IPS-NIHi11 (cell line): ENCODE measurements at regions not wholly inside any gene's neighbourhood (a gene's known extent, or its start where the extent isn't known, plus 50 kb on each side); places are given as distances from the start of the nearest gene placed in this dataset.
"Not testable (repeated sequence)": the region's sequence is repeated elsewhere in the genome, so short reads cannot be mapped to it uniquely, and the experiment has no call there.

Experiments used
- DNase-seq: peaks from one replicate; pipeline ENCODE4 v3.0.0; 2012; ENCODE audit warnings: mixed read lengths, low spot score

DNA sequence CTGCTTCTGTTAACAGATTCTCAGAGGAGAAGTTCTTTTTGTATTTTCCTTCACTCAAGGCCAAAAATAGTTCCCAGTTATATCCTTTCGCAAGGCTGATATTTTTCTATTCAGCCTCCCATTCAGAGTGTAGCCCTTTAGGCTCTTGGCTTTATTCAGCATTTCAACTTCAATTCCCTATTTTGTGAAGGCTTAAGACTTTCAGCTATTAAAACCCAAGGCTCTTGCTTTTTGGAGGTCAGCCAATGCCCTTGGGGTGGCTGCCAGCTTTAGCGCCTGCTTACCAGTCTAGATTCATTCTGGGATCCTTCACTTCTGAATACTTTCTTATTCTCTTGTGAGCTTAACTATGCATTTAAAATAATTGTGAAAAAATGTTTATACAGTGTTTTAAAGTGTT is 57.3 kb upstream of the ADGRA3 start:
- DNase-seq: no peak

DNA sequence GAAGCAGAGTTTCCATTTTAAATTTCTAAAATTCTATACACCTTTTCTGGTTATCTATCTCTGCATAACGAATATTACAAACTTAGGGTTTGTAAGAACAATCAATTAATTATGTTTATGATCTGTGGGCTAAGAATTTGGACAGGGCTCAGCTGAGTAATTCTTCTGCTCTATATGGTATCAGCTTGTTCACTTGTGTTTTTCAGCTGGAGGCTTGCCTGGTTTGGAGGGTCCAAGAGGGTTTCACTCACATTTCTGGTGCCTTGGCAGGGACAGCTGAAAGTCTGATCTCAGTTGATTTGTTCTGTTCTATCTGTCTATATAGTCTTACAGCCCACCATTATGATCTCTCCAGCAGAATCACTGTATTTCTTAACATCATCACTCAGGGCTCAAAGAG is 57.8 kb upstream of the ADGRA3 start:
- DNase-seq: no peak

DNA sequence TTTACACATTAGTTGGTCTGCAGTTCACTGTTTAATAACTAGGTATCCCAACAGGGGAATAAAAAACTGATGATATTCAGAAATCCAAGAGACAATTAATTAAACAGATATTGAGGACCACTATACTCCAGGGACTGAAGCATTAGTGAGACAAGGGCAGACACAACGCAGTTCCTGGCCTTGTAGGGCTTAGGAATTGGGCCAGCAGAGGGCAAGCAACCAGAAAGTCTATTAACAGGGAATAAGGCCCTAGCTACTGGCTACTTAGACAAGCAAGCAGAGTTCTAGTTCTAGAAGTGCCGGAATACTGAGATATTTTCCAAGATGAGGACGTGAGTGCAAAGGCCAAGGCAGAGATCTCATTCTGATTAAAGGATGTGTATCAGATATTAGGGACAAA is 58.6 kb upstream of the ADGRA3 start:
- DNase-seq: no peak

- no peak for DNase-seq
Observed at GRCh38 chr4:22574880-22575279, 59.0 kb upstream of the ADGRA3 start.

DNA sequence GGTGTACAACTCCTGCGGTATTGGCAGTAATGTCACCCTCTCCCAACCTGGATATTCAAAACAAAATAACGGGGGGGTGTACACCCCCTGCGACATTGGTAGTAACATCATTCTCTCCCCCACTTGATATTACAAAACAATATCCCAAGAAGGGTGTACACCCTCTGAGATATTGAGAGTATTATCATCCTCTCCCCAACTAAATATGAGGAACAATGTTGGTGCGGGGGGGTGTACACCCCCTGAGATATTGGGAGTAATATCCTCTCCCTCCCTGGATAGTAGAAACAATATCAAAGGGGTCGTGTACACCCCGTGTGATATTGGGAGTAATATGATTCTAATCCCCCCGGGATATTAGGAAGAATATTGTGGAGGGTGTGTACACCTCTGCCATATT is 71.4 kb upstream of the ADGRA3 start:
- DNase-seq: no peak

- DNase-seq: no peak
Observed at GRCh38 chr4:22593933-22594332, 78.1 kb upstream of the ADGRA3 start.

- DNase-seq: no peak
Observed at GRCh38 chr4:22595684-22596083, 79.8 kb upstream of the ADGRA3 start.

DNA sequence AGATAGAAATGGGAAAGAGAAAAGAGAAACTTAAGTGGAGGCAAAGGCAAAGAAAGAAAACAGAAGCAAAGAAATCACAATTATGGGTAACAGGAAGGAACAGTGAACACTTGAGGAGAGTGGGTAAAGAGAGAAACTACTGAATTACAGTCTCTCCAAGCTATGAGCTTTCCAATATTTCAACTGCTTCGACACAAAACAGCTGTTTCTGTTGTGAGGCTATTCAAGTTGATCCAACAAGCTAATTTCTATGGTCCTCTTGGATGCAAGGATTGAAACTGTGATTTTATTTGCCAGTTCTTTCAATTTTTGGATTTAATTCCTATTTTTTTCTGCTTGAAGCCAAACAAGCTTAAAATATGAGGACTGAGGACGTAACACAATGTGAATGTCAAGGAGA is 80.5 kb upstream of the ADGRA3 start:
- DNase-seq: no peak

DNA sequence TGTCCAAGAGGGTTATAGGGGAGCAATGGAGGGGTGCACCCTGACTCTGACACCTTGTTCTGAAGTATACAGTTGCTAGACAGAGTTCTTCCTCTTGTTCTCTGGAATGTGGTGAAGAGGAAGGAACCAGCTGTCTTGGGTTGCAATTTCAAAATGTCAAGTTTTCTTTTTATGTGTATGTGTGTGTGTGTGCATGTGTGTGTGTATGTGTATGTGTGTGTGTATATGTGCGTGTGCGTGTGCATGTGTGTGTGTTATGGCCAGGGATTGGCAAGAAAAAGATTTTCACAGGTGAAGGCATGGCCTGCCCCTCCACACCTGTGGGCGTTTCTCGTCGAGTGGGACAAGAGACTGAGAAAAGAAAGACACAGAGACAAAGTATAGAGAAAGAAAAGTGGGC is 81.6 kb upstream of the ADGRA3 start:
- DNase-seq: no peak

DNA sequence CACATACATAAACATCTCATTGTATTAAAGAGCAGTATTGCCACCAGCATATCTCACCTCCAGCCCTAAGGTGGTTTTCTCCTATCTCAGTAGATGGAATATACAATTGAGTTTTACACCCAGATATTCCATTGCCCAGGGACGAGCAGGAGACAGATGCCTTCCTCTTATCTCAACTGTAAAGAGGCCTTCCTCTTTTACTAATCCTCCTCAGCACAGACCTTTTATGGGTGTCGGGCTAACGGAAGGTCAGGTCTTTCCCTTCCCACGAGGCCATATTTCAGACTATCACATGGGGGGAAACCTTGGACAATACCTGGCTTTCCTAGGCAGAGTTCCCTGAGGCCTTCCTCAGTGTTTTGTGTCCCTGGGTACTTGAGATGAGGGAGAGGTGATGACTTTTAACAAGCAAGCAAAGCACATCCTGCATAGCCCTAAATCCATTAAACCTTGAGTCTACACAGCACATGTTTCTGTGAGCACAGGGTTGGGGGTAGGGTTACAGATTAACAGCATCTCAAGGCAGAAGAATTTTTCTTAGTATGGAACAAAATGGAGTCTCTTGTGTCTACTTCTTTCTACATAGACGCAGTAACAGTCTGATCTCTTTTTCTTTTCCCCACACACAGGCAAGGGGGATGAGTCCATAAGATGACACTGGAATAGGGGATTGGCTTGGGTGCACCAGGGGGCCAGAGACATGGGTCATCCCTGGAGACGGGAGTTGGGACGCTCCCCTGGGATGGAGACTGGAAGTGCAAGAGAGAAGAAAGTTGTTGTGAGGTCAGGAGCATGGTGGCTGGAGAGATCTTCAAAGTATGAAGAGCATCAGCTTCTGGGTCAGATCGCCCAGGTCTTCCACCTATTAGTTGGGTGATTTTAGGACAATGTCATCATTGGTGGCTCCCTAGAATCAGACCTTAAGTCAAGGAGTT is 82.5 kb upstream of the ADGRA3 start:
- DNase-seq: not testable (repeated sequence)

DNA sequence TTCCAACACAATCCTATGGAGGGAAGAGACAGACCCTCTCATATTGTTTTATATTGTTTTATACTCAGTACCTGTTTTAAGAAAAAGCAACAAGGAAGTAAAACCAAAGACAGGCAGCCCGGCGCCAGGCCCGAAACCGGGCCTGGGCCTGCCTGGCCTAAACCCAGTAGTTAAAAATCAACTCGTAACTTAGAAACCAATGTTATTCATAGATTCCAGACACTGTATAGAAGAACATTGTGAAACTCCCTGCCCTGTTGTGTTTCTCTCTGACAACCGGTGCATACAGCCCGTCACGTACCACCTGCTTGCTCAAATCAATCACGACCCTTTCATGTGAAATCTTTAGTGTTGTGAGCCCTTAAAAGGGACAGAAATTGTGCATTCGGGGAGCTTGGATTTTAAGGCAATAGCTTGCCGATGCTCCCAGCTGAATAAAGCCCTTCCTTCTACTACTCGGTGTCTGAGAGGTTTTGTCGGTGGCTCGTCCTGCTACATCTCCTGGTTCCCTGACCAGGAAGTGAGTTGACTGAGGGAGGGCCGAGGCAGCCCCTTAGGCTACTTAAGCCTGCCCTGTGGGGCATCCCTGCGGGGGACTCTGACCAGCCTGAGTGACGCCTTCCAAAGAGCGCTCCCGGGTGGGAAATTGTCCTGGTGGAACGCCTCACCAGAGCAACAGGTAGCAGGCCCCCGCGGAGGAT is 83.5 kb upstream of the ADGRA3 start:
- not testable (repeated sequence) for DNase-seq

GRCh38 chr4:22599929-22600432 is 84.1 kb upstream of the ADGRA3 start:
- DNase-seq: not testable (repeated sequence)

GRCh38 chr4:22601638-22602037 is 85.8 kb upstream of the ADGRA3 start:
- not testable (repeated sequence) for DNase-seq

DNA sequence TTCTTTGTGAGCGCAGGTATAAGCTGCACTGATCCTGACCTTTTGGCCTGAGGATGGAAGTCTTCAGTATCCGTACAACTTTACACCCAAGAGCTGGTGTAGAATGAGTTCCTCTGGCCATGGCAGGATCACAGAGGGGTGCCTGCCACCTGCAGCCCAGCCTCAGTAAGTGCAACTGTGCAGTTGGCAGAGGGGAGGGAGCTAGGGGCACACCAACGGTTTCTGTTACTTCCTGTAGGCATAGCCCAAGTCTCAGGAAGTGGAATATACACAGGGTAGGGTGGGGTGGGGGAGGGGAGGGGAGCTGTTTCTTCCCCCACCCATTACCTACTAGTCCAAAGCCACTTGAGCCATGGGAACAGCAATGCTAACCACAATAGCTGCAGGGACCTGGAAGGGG is 85.4 kb upstream of the GBA3 start:
- DNase-seq: peak; percentile 47

- DNase-seq: not testable (repeated sequence)
Observed at GRCh38 chr4:22609951-22610525, 82.7 kb upstream of the GBA3 start.

- no peak for DNase-seq
Observed at GRCh38 chr4:22614114-22614513, 78.6 kb upstream of the GBA3 start.

DNA sequence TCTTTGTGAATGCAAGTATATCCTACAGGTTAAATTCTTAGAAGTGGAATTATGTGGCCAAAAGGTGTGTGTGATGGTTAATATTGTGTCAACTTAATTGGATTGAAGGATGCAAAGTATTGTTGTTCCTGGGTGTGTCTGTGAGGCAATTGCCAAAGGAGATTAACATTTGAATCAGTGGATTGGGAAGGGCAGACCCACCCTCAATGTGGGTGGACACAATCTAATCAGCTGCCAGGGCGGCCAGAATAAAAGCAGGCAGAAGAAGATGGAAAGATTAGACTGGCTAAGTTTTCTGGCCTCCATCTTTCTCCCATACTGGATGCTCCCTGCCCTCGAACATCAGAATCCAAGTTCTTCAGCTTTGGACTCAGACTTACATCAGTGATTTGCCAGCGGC is 76.2 kb upstream of the GBA3 start:
- no peak for DNase-seq

- DNase-seq: not testable (repeated sequence)
Observed at GRCh38 chr4:22620144-22620543, 72.6 kb upstream of the GBA3 start.

GRCh38 chr4:22621970-22622369 is 70.8 kb upstream of the GBA3 start:
- not testable (repeated sequence) for DNase-seq

DNA sequence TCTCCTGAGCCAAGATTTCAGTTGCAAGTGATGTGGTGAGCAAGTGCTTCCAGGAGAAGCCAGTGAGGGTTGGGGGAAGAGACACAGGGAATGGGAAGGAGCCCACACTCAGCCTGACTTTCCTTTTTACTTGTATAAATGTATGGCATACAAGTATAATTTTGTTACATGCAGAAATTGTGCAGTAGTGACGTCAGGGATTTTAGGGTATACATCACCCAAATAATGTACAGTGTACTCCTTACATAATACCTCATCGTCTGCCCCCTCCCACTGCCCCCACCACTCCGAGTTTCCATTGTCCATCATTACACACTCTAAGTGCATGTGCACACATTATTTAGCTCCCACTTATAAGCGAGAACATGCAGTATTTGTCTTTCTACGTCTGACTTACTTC is 68.7 kb upstream of the GBA3 start:
- not testable (repeated sequence) for DNase-seq

- DNase-seq: no peak
Observed at GRCh38 chr4:22625311-22625710, 67.4 kb upstream of the GBA3 start.

- DNase-seq: not testable (repeated sequence)
Observed at GRCh38 chr4:22627851-22628250, 64.9 kb upstream of the GBA3 start.
